Ovary (tissue), 3 donors: ENCODE measurements at regions not wholly inside any gene's neighbourhood (a gene's known extent, or its start where the extent isn't known, plus 50 kb on each side); places are given as distances from the start of the nearest gene placed in this dataset.

Experiments
- POLR2A ChIP-seq: fragments of 450-650 bp; IDR thresholded peaks from one replicate; pipeline ENCODE4 v1.6.1; 2017; ENCODE audit warnings: antibody characterized with exemption, mild to moderate bottlenecking, moderate library complexity
- TF ChIP-seq, protein P1 (sequence below), 3 donors: fragments of 450-650 bp in 2 of 3; fragments of 200-600 bp in 1 of 3; IDR thresholded peaks; one replicate each; pipeline versions ENCODE4 v1.5.1 to v1.8.0; 2016 to 2022; ENCODE audit warnings: antibody characterized with exemption in 3 of 3, mild to moderate bottlenecking in 1 of 3
- donor health status: DM: no; HTN: no; CAD: no.

- TF ChIP-seq, protein P1, sequence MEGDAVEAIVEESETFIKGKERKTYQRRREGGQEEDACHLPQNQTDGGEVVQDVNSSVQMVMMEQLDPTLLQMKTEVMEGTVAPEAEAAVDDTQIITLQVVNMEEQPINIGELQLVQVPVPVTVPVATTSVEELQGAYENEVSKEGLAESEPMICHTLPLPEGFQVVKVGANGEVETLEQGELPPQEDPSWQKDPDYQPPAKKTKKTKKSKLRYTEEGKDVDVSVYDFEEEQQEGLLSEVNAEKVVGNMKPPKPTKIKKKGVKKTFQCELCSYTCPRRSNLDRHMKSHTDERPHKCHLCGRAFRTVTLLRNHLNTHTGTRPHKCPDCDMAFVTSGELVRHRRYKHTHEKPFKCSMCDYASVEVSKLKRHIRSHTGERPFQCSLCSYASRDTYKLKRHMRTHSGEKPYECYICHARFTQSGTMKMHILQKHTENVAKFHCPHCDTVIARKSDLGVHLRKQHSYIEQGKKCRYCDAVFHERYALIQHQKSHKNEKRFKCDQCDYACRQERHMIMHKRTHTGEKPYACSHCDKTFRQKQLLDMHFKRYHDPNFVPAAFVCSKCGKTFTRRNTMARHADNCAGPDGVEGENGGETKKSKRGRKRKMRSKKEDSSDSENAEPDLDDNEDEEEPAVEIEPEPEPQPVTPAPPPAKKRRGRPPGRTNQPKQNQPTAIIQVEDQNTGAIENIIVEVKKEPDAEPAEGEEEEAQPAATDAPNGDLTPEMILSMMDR (IDR thresholded peaks at IDR 0.05): no peak
- no peak for TF ChIP-seq POLR2A
Measured at GRCh38 chr7:46156086-46156485, 235.0 kb upstream of the IGFBP3 start.
